ENCODE measurements at regions not wholly inside any gene's neighbourhood (a gene's known extent, or its start where the extent isn't known, plus 50 kb on each side); places are given as distances from the start of the nearest gene placed in this dataset.

DNA sequence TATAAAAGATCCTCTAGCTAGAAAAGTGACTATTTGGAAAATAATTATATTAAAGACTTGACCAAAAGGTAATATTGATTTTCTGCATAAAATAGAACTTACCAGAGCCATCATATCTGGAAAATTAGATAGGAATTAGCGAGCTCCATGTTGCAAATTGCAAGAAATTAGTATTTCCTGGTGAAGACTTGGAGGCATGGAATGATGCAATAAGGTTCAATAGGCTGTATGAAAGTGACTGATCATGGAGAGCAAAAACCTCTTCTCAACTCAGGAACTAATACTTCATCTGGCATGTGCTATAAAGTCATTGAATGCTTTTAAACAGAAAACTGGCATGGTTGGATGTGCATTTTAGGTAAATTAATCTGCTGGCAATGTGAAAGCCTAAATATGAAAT, 66.3 kb upstream of the UFM1 start:
- H3K27ac Mint-ChIP-seq, result no peak overlapping the region

DNA sequence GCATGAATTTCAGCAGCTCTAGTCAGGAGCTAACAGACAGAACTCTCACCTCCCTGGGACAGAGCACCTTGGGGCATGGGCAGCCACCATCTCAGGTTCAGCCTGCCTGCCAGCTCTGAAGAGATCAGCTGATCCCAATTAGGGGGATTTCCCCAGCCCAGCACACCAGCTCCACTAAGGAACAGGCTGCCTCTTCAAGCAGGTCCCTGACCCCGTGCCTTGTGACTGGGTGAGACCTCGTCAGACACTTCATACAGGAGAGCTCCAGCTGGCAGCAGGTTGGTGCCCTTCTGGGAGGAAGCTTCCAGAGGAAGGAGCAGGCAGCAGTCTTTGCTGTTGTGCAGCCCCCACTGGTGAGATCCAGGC, 84.5 kb upstream of the UFM1 start:
- Mint-ChIP-seq H3K27me3 (no peaks in the 10 kb centered on the region), H3K4me1 (ENCODE audit: low read depth) (peaks cover 4% of the 10 kb centered on the region), H3K27ac (no peak overlapping the region), H3K9me3 (ENCODE audit: low read depth) (no peaks in the 10 kb centered on the region), H3K4me3 (ENCODE audit: low read depth) (no peak overlapping the region), H3K36me3 (ENCODE audit: insufficient read depth) (no peaks in the 10 kb centered on the region)
- no peak for DNase-seq (ENCODE audit: low spot score, unreplicated experiment)
- TF ChIP-seq, protein P1, sequence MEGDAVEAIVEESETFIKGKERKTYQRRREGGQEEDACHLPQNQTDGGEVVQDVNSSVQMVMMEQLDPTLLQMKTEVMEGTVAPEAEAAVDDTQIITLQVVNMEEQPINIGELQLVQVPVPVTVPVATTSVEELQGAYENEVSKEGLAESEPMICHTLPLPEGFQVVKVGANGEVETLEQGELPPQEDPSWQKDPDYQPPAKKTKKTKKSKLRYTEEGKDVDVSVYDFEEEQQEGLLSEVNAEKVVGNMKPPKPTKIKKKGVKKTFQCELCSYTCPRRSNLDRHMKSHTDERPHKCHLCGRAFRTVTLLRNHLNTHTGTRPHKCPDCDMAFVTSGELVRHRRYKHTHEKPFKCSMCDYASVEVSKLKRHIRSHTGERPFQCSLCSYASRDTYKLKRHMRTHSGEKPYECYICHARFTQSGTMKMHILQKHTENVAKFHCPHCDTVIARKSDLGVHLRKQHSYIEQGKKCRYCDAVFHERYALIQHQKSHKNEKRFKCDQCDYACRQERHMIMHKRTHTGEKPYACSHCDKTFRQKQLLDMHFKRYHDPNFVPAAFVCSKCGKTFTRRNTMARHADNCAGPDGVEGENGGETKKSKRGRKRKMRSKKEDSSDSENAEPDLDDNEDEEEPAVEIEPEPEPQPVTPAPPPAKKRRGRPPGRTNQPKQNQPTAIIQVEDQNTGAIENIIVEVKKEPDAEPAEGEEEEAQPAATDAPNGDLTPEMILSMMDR (IDR thresholded peaks at IDR 0.05; ENCODE audit: unreplicated experiment), result no peak

More for the DNA sequence above, 66.3 kb upstream of the UFM1 start:
- no peaks in the 10 kb centered on the region for H3K27me3 Mint-ChIP-seq
- H3K9me3 Mint-ChIP-seq (ENCODE audit: low read depth), result peaks cover 21% of the 10 kb centered on the region
- peaks cover 15% of the 10 kb centered on the region for H3K4me1 Mint-ChIP-seq (ENCODE audit: low read depth)
- H3K4me3 Mint-ChIP-seq (ENCODE audit: low read depth), result no peak overlapping the region
- H3K36me3 Mint-ChIP-seq (ENCODE audit: insufficient read depth), result no peaks in the 10 kb centered on the region
- TF ChIP-seq, protein P1 (IDR thresholded peaks at IDR 0.05; ENCODE audit: unreplicated experiment), result no peak
- DNase-seq (ENCODE audit: low spot score, unreplicated experiment), result no peak

DNA sequence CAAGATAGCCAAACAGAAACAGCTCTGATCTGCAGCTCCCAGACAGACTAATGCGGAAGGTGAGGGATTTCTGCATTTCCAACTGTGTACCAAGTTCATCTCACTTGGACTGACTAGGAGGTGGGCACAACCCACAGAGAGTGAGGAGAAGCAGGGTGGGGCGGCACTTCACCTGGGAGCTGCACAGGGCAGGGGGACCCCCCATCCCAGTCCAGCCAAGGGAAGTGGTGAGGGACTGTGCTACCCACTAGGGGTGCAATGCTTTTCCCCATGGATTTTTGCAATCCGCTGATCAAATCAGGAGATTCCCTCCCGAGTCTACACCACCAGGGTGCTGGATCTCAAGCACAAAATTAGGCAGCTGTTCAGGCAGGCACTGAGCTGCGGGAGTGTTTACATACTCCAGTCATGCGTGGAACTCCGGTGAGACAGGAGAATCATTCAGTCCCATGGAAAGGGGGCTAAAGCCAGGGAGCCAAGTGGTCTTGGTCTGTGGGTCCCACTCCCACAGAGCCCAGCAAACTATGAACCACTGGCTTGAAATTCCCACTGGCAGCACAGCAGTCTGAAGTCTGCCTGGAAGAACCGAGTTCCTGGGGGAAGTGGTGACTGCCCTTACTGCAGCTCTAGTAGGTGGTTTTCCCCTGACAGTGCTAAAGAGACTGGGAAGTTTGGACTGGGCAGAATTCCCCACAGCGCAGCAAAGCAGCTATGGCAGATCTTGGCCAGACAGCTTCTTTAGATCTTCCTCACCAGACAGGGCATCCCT, 85.1 kb upstream of the UFM1 start:
- Mint-ChIP-seq H3K27ac (no peak overlapping the region), H3K9me3 (ENCODE audit: low read depth) (no peaks in the 10 kb centered on the region), H3K36me3 (ENCODE audit: insufficient read depth) (no peaks in the 10 kb centered on the region), H3K4me3 (ENCODE audit: low read depth) (no peak overlapping the region), H3K4me1 (ENCODE audit: low read depth) (peaks cover under 1% of the 10 kb centered on the region), H3K27me3 (no peaks in the 10 kb centered on the region)
- no peak for DNase-seq (ENCODE audit: low spot score, unreplicated experiment)
- TF ChIP-seq, protein P1 (IDR thresholded peaks at IDR 0.05; ENCODE audit: unreplicated experiment), result no peak

DNA sequence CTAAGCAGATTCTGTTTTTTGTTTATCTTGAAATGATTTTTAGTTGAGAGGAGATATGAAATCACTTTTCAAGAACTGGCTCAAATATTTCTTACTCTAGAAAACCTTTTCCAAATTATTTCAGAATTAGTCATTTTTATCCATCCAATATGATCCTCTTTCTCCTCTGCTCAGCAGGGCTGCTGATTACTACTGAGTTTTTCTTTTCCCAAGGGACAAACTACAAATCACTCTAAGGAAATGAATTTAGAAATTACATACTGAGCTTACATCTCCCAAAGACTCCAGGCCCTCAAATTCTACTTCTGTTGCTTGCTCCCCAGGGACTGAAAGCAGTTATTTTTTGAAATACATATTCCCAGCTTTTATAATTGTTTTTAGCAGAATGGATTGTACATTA, 87.4 kb upstream of the UFM1 start:
- Mint-ChIP-seq H3K36me3 (ENCODE audit: insufficient read depth) (no peaks in the 10 kb centered on the region), H3K27me3 (no peaks in the 10 kb centered on the region), H3K4me3 (ENCODE audit: low read depth) (no peak overlapping the region), H3K27ac (no peak overlapping the region), H3K9me3 (ENCODE audit: low read depth) (no peaks in the 10 kb centered on the region), H3K4me1 (ENCODE audit: low read depth) (no peaks in the 10 kb centered on the region)
- TF ChIP-seq, protein P1 (IDR thresholded peaks at IDR 0.05; ENCODE audit: unreplicated experiment), result no peak
- DNase-seq (ENCODE audit: low spot score, unreplicated experiment), result no peak

DNA sequence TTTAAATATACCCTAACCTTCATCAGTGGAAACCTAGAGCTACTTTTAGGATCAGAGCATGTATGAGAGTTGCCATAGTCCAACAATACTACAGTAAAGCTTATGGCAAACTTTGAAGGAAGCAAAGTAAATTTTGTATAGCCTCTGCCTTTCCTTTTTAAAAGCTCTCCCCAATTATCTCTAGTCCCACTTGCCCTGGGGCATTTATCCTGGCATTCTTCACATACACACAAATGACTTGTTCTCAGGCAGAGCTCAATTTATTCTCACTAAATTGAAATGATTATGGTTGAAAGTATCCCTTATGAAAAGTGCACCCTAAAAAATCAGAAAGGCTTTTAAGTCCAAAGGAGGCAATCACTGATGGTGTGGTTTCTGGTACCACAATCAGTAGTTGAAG, 94.1 kb upstream of the UFM1 start:
- Mint-ChIP-seq H3K27ac (no peak overlapping the region), H3K9me3 (ENCODE audit: low read depth) (no peaks in the 10 kb centered on the region), H3K4me3 (ENCODE audit: low read depth) (no peak overlapping the region), H3K27me3 (no peaks in the 10 kb centered on the region), H3K36me3 (ENCODE audit: insufficient read depth) (no peaks in the 10 kb centered on the region), H3K4me1 (ENCODE audit: low read depth) (no peaks in the 10 kb centered on the region)
- TF ChIP-seq, protein P1 (IDR thresholded peaks at IDR 0.05; ENCODE audit: unreplicated experiment), result no peak
- no peak for DNase-seq (ENCODE audit: low spot score, unreplicated experiment)

Measured in progenitor cell of endocrine pancreas (in vitro differentiated cells).